ENCODE measurements at regions not wholly inside any gene's neighbourhood (a gene's known extent, or its start where the extent isn't known, plus 50 kb on each side); places are given as distances from the start of the nearest gene placed in this dataset.

- TF ChIP-seq, protein P1, sequence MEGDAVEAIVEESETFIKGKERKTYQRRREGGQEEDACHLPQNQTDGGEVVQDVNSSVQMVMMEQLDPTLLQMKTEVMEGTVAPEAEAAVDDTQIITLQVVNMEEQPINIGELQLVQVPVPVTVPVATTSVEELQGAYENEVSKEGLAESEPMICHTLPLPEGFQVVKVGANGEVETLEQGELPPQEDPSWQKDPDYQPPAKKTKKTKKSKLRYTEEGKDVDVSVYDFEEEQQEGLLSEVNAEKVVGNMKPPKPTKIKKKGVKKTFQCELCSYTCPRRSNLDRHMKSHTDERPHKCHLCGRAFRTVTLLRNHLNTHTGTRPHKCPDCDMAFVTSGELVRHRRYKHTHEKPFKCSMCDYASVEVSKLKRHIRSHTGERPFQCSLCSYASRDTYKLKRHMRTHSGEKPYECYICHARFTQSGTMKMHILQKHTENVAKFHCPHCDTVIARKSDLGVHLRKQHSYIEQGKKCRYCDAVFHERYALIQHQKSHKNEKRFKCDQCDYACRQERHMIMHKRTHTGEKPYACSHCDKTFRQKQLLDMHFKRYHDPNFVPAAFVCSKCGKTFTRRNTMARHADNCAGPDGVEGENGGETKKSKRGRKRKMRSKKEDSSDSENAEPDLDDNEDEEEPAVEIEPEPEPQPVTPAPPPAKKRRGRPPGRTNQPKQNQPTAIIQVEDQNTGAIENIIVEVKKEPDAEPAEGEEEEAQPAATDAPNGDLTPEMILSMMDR (IDR thresholded peaks at IDR 0.05) = no peak
- no peak for TF ChIP-seq POLR2A (IDR thresholded peaks at IDR 0.05)
These were observed 131.2 kb upstream of the FOXN2 start for GRCh38 chr2:48183276-48183675.

Data from right lobe of liver (tissue), 4 donors.